ENCODE measurements at regions not wholly inside any gene's neighbourhood (a gene's known extent, or its start where the extent isn't known, plus 50 kb on each side); places are given as distances from the start of the nearest gene placed in this dataset.
A peak's percentile ranks its signal among the peaks of the same experiment; 100 is the strongest.

DNA sequence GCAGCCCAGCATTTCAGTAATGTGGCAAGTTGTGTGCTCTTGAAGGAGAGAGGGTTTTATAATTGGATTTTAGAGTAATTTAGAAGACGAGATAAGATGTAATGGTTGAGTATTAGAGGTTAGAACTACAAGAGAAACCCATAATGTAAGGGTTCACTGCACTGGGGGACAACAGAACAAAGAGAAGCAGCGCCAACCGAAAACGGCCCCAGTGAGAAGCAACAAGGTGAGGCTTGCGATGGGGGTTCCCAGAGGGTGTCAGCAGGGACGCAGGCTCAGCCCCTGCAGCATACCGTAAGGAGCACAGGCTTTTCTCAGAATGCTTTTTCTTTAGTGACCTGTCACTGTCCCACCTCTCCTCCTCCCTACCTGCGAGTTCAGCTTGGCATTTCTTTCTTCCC, 183.9 kb upstream of the ETAA1 start:
- Mint-ChIP-seq H3K9me3 (peaks cover 7% of the 10 kb centered on the region), H3K27me3 (ENCODE audit: insufficient read depth) (no peaks in the 10 kb centered on the region), H3K4me1 (peaks cover 39% of the 10 kb centered on the region), H3K36me3 (ENCODE audit: low read depth) (peaks cover 5% of the 10 kb centered on the region), H3K27ac (no peak overlapping the region), H3K4me3 (no peak overlapping the region)
- Histone ChIP-seq H3K9ac (ENCODE audit: extremely low read depth, low read length, poor library complexity, severe bottlenecking) (no peak overlapping the region), H3K4me3 (ENCODE audit: low read length) (no peak overlapping the region), H3K27me3 (ENCODE audit: control insufficient read depth, insufficient read depth, low read length, poor library complexity, severe bottlenecking) (no peaks in the 10 kb centered on the region), H3K4me1 (ENCODE audit: control insufficient read depth, insufficient read depth, low read length) (peaks cover 6% of the 10 kb centered on the region), H3K27ac (ENCODE audit: low read depth, low read length) (no peak overlapping the region), H3K36me3 (ENCODE audit: control insufficient read depth, insufficient read depth, low read length) (no peaks in the 10 kb centered on the region), H3K9me3 (ENCODE audit: control insufficient read depth, low read length) (peaks cover 12% of the 10 kb centered on the region)
- DNase-seq = peak; percentile 69
- TF ChIP-seq, protein P1, sequence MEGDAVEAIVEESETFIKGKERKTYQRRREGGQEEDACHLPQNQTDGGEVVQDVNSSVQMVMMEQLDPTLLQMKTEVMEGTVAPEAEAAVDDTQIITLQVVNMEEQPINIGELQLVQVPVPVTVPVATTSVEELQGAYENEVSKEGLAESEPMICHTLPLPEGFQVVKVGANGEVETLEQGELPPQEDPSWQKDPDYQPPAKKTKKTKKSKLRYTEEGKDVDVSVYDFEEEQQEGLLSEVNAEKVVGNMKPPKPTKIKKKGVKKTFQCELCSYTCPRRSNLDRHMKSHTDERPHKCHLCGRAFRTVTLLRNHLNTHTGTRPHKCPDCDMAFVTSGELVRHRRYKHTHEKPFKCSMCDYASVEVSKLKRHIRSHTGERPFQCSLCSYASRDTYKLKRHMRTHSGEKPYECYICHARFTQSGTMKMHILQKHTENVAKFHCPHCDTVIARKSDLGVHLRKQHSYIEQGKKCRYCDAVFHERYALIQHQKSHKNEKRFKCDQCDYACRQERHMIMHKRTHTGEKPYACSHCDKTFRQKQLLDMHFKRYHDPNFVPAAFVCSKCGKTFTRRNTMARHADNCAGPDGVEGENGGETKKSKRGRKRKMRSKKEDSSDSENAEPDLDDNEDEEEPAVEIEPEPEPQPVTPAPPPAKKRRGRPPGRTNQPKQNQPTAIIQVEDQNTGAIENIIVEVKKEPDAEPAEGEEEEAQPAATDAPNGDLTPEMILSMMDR (conservative IDR thresholded peaks at IDR 0.05) = no peak
- WGBS, 2 experiments (ENCODE audit: insufficient coverage in 1 of 2, insufficient read length in 1 of 2) = 78 to 87% methylated on average over 6 to 8 of the region's 8 CpGs

DNA sequence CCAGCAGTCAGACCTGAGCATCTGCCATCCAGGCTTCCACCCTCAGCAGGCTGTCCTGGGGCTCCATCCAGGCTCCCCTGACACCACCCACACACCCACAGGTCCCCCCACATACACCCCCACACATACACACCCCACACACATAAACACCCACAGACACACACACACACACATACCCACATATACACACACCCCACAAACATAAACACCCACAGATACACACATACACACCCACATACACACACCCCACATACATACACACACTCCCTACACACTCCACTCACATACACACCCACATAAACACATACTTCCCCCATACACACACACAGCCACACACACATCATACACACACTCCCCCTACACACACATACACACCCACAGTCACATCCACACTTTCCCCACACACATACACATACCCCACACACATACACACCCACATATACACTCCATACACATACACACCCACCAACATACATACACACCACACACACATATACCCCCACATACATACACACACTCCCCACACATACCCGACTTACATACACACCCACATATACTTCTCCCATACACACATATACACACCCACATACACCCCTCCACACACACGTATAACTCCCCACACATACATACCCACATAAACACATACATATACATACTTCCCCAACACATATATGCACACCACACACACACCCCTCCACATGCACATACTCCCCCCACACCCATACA, 183.3 kb upstream of the ETAA1 start:
- no peak overlapping the region for H3K4me3 Mint-ChIP-seq
- H3K27ac Mint-ChIP-seq = no peak overlapping the region
- whole genome bisulfite sequencing, 2 experiments (ENCODE audit: insufficient coverage in 1 of 2, insufficient read length in 1 of 2) = 97 to 100% methylated on average over 1 to 2 of the region's 2 CpGs
- no peaks in the 10 kb centered on the region for H3K36me3 ChIP-seq (ENCODE audit: control insufficient read depth, insufficient read depth, low read length)
- peaks cover 10% of the 10 kb centered on the region for H3K9me3 Mint-ChIP-seq
- peaks cover 39% of the 10 kb centered on the region for H3K4me1 Mint-ChIP-seq
- no peaks in the 10 kb centered on the region for H3K27me3 ChIP-seq (ENCODE audit: control insufficient read depth, insufficient read depth, low read length, poor library complexity, severe bottlenecking)
- DNase-seq = no peak
- H3K4me1 ChIP-seq (ENCODE audit: control insufficient read depth, insufficient read depth, low read length) = peaks cover 6% of the 10 kb centered on the region
- TF ChIP-seq, protein P1 (conservative IDR thresholded peaks at IDR 0.05) = no peak
- no peak overlapping the region for H3K4me3 ChIP-seq (ENCODE audit: low read length)
- peaks cover 18% of the 10 kb centered on the region for H3K9me3 ChIP-seq (ENCODE audit: control insufficient read depth, low read length)
- peaks cover 8% of the 10 kb centered on the region for H3K36me3 Mint-ChIP-seq (ENCODE audit: low read depth)
- H3K9ac ChIP-seq (ENCODE audit: extremely low read depth, low read length, poor library complexity, severe bottlenecking) = no peak overlapping the region
- H3K27me3 Mint-ChIP-seq (ENCODE audit: insufficient read depth) = no peaks in the 10 kb centered on the region
- no peak overlapping the region for H3K27ac ChIP-seq (ENCODE audit: low read depth, low read length)

DNA sequence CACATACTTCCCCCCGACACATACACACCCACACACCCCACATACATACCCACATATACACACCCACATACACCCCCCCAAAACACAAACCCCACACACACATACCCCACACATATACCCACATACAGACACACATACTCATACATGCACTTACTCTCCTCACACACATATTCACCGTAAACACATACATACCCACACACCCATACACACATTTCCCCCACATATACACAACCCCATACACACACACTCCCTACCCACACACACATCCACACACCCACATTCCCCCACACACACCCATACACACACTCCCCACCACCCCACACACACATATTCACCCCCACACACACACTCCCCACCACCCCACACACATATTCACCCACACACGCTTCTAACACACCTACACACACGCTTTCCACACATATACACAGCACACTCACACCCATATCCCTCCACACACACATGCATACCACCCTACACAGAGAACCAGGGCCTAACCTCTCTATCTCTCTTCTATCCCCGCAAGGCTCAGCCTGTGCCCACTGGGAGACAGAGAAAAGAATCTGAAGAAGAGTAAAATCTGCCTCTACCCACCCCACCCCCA, 182.4 kb upstream of the ETAA1 start:
- peak overlapping the region; percentile 40 for H3K27ac Mint-ChIP-seq

More for the DNA sequence above, 182.4 kb upstream of the ETAA1 start:
- Histone ChIP-seq H3K9me3 (ENCODE audit: control insufficient read depth, low read length) (peaks cover 22% of the 10 kb centered on the region), H3K4me3 (ENCODE audit: low read length) (no peak overlapping the region), H3K4me1 (ENCODE audit: control insufficient read depth, insufficient read depth, low read length) (peaks cover 6% of the 10 kb centered on the region), H3K36me3 (ENCODE audit: control insufficient read depth, insufficient read depth, low read length) (no peaks in the 10 kb centered on the region), H3K9ac (ENCODE audit: extremely low read depth, low read length, poor library complexity, severe bottlenecking) (no peak overlapping the region), H3K27ac (ENCODE audit: low read depth, low read length) (no peak overlapping the region), H3K27me3 (ENCODE audit: control insufficient read depth, insufficient read depth, low read length, poor library complexity, severe bottlenecking) (no peaks in the 10 kb centered on the region)
- TF ChIP-seq, protein P1 (conservative IDR thresholded peaks at IDR 0.05) = no peak
- H3K4me1 Mint-ChIP-seq = peaks cover 39% of the 10 kb centered on the region
- H3K27me3 Mint-ChIP-seq (ENCODE audit: insufficient read depth) = no peaks in the 10 kb centered on the region
- 95 to 100% methylated on average over 1 to 5 of the region's 5 CpGs for WGBS, 2 experiments (ENCODE audit: insufficient coverage in 1 of 2, insufficient read length in 1 of 2)
- H3K4me3 Mint-ChIP-seq = no peak overlapping the region
- H3K9me3 Mint-ChIP-seq = peaks cover 10% of the 10 kb centered on the region
- DNase-seq = no peak
- peaks cover 8% of the 10 kb centered on the region for H3K36me3 Mint-ChIP-seq (ENCODE audit: low read depth)
